NCI-H446 (cell line): ENCODE measurements at regions not wholly inside any gene's neighbourhood (a gene's known extent, or its start where the extent isn't known, plus 50 kb on each side); places are given as distances from the start of the nearest gene placed in this dataset.

ENCODE experiments used
- DNase-seq, 2 experiments: peaks; one replicate each; lab custom pipeline; 2025; lab: John Stamatoyannopoulos, UW

DNA sequence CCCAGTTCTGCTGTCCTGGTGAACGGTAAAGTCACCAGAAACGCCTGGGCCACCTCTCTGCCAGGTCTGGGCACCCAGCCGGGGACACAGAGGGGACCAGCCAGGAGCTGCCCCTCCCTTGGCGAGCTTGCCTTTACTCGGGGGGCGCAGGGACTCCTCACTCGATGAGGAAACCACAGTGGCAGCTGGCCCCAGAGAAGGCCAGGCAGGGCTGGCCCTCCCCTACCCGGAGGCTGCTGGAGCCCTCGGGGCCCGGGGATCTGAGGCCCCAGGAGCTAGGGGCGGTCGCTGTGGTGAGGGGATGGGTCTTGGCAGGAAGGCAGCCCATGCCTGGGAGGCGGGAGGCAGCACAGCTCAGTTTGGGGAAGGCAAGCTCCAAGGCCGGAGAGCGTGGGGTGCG is 80.4 kb upstream of the SLCO4A1 start:
- DNase-seq, result no peak

DNA sequence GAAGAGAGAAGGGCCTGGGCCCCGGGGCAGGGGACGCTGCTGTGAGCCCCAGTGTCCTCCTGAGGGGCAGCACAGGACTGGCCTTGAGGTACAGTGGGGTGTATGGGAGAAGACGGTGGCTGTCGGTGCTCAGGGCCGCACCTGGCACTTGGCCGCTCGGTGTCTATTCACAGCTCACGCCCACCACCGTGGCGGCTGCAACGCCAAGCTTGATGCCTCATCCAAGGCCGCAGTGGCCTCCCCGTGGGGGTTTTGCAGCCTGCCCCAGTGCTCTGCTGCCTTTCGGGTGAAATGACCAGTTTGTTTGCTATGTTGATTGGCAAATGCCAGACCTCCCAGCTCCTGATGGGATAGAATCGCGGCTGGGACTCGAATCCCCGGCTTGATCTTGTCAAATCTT is 79.5 kb upstream of the SLCO4A1 start:
- DNase-seq, result no peak

DNA sequence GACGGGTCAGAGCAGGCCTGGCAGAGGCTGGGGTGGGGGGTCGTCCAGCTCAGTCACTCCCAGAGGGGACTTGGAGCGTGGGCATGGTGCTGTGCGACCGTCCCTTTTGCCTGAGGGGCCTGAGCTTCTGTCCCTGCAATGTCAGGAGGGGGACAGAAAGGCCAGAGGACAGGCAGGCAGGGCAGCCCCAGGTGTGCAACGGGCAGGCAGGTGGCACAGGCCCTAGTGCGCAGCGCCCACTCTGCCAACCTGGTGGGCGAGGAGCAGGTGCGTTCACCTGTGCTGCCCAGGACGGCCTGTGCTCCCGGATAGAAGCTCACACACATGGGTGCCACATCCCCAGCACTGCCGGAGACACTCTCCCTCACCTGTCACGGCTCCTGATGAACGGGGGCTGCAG is 78.7 kb upstream of the SLCO4A1 start:
- DNase-seq, result no peak

DNA sequence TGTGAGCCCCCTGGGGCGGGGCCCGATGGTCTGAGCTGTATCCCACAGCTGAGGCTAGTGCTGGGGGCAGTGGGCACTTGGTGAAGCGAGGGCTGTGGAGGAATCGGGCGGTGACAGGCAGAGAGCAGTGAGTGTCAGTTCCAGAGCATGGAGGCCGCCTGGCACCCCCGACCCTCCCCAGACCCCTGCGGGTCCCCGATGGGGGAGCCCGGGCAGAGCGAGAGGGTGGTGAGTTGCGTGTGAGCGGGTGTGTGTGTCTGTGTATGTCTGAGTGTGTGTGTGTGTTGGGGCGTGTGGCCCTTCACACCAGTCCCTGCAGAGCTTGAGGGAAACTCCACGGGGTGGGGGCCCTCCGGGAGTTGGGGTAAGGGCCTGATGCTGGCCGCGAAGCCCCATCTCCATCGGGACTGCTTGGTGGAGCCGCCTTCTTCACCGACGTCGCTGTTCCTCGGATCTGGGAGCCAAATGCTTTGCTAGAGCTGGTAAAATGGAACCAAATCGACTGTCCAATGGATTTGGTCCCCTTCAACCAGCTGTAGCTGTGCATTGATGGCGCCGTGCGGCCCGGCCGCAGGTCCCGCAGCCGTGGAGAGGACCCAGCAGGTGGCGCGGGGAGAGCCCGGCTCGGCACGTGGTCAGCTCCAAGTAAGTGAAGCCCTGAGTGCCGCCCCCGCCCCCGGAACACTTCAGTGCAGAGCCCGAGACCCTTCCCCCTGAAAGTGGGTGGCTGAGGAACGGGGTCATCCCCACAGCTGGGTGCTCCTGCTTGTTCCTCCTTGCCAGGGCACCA is 77.7 kb upstream of the SLCO4A1 start:
- DNase-seq, result no peak

DNA sequence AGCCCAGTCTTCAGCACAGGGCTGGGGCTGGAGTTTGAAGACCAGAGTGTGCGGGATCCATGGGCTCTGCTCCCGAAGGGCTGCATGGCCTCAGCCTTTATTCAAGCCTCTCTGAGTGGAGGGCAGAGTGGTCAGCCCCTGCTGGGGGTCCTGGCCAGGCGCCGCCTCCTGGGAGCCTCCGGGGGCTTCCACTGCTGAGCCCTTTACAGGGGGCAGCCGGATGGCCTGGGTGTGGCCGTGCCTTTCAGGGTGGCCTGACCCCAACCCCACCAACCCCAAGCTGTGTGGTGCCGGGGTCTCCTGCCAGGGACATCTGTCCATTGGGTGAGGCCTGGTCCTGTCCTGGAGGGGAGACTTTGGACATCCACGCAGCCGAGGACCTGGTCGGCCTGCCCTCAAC is 76.0 kb upstream of the SLCO4A1 start:
- DNase-seq, result no peak

DNA sequence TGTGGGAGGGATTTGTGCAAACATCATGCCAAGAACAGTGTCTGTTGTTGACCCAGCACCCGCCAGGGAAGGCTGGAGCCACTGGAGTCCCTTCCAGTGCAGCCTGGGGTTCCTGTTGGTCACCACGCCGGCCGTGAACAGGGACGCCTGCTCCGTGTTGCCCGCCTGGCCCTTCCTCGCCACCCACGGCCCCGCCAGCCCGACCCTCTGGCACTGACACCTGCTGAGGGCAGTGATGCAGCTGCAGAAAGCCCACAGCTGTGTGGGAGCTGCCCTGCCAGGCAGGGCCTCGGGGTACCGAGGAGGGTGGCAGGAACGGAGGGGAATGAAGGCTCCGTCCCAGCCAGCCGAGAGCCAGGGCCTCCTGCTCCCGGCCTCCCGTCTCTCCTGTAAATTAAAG is 75.5 kb upstream of the SLCO4A1 start:
- DNase-seq, result no peak

DNA sequence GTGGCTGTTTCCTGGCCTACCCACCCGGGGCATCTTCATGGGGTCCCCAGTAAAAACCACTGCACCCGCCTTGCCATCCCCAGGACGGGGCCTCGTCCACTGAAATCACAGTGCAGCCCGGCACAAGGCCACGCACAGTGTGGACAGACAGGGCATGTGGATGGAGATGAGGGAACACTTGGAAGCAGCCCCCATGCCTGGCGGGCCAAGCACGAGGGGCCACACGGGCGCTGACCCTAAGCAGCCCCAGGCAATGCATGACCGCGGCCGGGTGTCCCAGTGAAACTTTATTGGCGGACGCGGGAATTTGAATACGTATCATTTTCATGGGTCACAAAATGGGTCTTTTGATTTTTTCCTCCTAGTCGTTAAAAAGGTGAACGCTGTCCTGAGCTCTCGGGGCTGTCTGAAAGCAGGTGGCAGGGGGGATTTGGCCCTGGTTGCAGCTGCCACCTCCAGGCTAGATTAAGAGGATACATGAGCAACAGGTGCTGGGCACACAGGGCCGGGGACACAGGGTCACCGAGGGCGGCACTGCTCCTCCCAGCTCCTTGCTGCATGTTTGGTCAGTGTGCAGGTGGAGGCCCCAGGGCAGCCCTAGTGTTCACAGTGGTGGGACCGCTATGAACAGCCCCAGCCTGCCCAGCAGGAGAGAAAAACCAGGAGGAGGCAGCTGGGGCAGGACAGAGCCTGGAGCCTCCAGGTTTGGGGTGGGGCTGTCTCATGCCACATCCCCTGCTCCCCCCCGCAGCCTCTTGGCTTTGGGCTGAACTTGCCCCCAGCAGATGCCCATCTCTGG is 74.9 kb upstream of the SLCO4A1 start:
- no peak for DNase-seq

DNA sequence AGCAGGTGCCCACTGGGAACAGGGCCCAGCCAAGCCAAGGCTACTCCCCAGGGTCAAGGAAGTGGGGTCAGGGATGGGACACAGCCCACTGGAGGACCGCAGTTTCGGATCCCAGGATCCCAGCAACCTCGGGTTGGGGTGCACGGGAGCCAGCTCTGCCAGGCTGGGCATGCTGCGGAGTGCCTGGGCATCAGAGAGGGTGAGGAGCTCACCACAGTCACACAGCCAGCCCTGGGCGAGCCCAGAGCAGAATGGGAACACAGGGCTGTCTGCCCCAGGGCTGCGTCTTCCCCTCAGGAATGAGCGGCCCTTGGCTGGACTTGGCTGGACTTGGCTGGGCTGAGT is 74.3 kb upstream of the SLCO4A1 start:
- no peak for DNase-seq

DNA sequence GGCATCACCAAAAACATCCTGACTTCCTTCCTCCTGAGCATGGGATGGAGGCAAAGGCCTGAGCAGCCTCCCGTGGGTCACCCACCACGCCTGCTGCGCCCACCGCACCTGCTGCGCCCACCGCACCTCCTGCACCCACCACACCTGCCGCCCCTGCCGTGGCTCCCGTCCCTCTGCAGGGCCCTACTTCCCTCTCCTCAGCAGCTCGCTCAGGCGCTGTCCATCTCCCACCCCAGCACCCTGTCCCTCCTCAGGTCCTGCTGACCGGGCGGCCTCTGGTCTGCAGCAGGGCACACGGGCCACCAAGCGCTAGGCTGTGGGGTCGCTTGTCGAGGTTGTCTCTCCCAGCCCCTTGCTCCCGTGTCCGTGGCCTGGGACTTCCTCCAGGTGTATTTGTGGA is 72.7 kb upstream of the SLCO4A1 start:
- DNase-seq, result no peak

DNA sequence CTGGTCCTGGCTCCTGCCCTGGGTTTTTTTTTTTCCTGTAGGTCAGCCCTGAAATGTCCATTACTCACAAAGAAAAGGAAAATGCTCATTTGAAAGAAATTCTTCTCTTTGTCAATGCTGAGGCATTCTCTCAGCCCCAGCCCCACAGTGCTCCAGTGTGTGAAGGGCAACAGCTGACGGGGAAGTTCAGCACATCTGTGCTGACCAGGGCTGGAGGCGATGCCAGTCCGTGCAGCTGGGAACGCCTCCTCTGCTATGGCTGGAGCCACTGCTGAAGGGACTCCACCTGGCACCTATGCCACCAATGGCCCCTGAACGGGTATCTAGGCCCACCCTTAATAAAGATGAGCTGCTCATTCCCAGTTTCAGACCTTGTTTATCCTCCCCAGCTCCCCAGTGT is 71.9 kb upstream of the SLCO4A1 start:
- no peak for DNase-seq

DNA sequence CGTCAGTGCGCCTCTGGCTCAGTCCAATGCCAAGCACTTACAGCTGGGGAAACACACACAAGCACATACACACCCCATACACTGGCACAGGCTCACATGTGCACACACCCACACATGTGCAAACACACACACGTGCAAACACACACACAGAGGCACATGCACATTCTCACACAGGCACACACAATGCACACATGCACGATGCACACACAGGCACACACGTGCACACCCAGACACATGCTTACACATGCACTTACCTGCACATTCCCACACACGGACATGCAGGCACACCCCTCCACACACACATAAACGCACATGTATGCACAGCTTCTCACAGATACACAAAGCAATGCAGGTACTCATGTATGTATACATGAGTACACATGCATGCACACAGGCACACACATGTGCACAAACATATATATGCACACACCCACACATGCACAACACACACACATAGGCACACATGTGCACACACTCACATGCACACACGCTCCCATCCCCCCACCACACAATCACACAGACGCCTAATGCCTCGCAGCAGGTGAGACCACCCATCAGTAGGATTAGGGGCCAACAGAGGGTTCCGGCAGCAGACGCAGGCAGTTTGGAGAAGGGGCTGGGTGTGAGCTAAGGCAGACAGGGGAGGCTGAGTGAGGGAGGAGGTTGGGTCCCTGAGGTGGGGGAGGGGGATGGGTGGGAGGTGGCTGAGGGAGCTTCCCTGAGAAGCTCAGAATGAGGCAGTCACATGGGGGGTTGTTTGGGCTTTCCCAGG is 71.2 kb upstream of the SLCO4A1 start:
- no peak for DNase-seq

DNA sequence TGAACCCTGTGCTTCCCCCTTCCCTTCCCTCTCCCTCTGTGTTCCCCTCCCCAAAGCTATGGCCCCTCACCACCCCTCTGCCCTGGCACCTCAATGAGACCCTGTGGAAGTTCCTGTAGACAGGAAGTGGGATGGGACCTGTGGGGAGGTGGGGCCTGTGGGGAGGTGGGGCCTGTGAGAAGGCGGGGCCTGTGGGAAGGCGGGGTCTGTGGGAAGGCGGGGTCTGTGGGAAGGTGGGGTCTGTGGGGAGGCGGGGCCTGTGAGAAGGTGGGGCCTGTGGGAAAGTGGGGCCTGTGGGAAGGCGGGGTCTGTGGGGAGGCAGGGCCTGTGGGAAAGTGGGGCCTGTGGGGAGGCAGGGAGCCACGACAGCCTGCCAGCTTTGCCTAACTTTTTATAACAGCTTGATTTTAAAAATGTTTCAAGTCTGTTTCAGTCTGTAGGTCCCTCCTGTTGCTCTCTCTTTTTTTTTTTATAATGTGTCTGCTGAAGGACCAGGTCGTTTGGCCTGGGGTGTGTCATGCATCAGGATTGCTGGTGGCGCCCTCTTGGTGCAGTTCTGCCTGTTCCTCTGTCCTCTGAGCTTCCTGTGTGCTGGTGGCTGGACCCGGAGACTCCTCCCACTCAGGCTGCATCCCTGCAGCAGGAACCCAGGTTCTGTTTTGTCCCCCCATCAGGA is 70.5 kb upstream of the SLCO4A1 start:
- DNase-seq, result no peak

DNA sequence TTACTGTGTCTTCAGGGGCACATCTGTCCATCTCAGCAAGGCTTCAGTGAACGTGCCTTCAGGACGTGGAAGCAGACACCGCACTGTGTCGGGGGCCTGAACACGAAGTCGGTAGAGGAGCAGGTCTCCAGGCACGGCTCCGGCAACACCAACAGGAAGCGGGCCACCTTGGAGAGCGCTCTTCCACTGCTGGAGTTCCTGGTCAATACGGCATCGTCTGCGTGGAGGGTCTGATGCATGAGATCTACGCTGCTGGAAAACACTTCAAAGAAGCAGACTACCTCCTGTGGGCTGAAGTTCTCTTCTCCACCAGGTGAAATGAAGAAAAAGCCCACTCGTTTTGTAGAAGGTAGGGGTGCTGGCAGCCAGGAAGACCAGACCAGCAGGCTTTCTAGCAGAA is 69.3 kb upstream of the SLCO4A1 start:
- DNase-seq, result no peak

DNA sequence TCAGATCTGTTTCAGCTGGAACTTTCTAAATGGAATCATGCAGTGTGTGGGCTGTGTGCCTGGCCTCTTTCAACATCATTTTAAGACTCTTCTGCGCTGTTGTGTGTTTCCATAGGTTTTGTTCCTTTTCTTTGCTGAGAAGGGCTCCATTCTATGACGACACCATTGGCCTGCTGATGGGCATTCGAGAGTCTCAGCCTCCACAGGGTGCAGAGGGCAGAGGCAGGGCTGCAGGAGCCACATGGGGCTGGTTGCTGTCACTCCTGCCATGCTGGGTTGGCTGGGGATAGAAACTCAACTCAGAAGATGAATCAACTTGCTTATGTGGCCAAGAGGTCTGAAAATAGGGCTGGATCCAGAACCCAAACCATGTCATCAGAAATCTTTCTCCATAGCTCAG is 68.5 kb upstream of the SLCO4A1 start:
- no peak for DNase-seq

DNA sequence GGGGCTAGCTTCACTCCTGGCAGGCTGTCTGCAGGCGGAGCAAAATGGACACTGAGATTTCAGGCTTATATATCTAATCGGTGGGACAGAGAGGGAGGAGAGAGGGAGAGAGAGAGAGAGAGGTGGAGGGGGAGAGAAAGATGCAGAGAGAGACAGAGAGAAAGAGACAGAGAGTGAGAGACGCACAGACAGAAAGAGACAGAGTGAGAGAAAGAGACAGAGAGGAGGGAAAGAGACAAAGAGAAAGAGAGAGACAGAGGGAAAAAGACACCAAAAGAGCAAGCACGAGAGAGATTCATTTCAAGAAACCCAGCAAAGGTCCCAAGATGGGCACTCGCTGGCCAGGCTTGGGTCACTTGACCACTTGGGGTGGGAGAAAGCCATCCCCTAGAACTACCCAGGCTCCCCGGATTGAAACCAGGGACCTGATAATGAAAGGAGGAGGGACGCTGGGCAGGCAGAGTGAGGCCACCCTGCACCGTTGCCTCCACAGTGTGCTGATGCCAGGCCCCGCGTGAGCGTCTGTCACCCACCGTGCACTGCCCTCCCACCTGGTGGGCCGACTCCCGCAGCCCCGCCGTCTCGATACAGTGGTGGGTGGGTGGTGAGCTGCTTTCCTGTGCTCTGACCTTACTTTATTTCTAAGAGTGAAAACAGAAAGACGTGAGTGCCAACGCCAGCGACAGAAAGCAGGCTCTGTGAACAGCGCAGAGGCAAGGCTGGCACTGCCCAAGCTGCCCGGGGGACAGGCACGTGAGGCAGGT is 67.9 kb upstream of the SLCO4A1 start:
- no peak for DNase-seq

DNA sequence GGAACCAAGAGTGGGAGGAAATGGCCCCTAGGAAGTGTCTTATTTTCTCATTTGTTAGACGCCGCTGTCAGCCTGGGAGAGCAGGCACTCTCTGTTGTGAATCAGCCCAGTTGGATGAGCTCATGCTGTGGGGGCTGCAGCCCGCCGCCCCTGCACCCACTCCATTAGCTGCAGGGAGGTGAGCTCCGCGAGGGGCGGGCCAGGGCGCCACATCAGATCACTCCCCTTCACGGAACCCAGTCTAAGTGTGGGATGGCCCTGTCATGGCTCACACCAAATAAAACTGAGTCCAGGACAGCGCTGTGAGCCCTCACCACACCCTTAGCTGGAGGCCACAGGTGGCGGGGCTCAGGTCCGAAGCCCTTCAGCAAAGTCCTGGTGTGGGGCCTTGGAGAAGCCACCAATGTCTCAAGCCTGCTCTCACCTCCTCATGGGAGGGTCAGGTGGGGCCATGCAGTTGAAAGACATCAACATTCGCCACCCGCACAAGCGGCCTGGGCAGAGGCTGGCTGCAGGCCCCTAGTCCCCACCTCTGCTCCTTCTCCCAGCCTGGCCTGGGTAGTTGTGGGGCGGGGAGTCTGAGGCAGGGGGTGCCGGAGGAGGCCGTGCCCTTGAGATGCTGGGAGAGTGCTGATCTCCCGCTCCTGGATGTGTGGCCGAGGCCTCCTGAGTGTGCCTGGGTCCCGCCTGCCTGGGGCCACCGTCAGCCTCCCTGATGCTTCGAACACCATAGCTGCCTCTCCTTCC is 66.2 kb upstream of the SLCO4A1 start:
- DNase-seq, result no peak

DNA sequence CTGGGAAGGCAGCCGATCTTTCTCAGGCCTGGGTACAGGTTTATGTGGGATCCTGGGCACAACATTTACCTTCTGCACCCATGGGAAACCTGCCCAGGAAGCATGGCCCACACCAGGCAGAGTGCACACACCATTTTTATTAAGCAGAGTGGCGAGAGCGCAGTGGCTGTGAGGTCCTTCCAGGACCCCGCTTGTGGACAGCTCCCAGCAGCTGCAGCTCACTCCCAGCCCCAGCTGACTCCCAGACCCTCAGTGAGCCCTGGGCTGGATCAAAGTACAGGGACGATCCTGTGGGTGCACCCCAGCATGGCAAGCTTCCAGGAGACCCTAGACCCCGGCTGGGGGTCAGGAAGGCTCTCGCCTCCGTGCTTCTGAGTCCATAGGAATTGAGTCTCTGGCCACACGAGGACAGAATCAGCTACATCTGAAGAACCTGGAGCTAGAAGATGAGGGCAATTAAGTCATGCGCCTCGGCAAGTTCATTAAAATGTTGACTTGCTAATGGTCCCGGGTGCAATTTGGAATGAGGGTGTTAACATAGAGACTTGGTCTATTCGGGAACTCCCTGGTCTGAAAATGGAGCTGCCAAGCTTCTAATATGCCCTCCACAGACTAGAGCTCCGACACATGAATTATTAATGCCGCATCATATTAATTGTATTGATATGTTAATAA is 65.4 kb upstream of the SLCO4A1 start:
- DNase-seq, result no peak

DNA sequence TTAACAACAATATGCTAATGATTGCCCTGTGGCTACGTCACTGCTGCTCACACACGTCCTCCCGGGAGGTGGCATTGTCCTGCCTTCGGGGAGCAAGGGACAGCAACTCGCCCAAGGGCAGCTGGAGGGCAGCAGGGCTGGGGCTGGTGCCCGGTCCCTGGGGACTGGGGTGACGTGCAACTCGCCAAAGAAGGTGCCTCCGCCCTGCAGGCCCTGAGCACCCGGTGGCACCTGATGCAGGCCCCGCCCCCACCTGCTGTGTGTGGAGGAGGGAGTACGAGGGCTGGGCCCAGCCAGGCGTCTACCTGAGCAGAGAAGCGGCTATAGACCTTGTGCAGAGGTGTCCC is 64.8 kb upstream of the SLCO4A1 start:
- no peak for DNase-seq

DNA sequence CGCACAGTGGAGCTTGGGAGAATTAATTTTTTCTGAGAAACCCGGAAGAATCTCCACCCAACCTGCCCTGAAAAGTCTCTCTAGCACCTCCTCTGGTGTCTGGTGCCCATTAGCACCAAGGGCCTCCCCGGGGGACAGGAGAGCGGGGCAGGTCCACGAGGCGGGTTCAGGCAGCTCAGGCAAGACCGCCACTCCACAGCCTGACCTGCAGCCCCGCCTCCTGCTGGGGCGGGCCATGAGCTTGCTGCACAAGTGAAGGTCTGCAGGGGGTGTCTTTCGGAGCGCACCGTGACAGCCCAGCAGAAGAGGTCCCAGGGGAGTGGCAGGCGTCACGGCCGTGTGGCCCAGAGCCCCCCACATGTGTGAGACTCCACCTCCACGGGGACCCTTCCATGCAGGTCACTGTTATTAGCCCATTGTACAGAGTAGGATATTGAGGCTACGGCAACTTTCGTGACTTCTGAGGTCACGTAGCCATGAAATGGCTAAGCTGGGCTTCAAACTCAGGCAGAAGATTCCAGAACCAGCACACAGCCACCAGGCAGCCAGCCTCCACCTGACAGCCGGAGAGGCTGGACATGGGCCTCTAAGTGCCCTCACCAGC is 63.9 kb upstream of the SLCO4A1 start:
- DNase-seq, result no peak

DNA sequence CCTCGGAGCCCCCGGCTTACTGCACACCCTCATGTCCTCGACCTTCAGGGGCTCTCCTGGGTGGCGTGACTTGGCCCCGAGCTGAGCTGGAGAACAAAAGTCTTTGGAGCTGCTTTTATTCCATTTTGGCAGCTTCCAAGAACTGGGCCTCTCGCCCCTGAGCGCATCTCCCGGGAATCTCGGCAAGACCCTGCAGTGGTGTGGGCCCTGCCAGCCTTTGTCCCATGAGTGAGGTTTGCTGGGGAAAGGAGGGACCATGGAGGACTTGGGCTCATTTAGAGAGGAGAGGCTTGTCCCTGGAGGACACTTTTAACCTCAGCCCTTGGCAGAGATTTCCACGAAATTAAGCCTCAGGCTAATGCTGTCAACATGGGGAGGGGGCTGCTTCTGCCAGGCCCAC is 62.3 kb upstream of the SLCO4A1 start:
- no peak for DNase-seq
